Small intestine (tissue), 7 donors: ENCODE measurements at regions not wholly inside any gene's neighbourhood (a gene's known extent, or its start where the extent isn't known, plus 50 kb on each side); places are given as distances from the start of the nearest gene placed in this dataset.

ENCODE experiments used
- DNase-seq, 2 donors: peaks; one replicate each; pipeline versions ENCODE4 v3.0.0 to v3.0.0-alpha.2; 2013
- FAIRE-seq: peaks from 2 replicates; lab custom pipeline; 2012; peaks lifted over from hg19 to GRCh38; lab: Jason Lieb, UNC
- H3K27ac ChIP-seq, 3 donors: one replicate each; pipeline ENCODE4 v1.5.1; 2013; ENCODE audit warnings: low read length in 2 of 3, mild to moderate bottlenecking in 2 of 3, control low read depth in 1 of 3, inconsistent platforms in 1 of 3, low read depth in 1 of 3, moderate library complexity in 1 of 3
- H3K27me3 ChIP-seq, 3 donors: one replicate each; pipeline ENCODE4 v1.6.1; 2013; ENCODE audit warnings: low read length in 3 of 3, inconsistent platforms in 1 of 3; ENCODE audit not compliant: control insufficient read depth in 3 of 3, insufficient read depth in 3 of 3
- H3K36me3 ChIP-seq, 3 donors: one replicate each; pipeline ENCODE4 v1.6.1; 2013; ENCODE audit warnings: low read length in 3 of 3, inconsistent platforms in 1 of 3, low read depth in 1 of 3, mild to moderate bottlenecking in 1 of 3, moderate library complexity in 1 of 3; ENCODE audit not compliant: control insufficient read depth in 3 of 3, insufficient read depth in 2 of 3
- H3K4me1 ChIP-seq, 3 donors: one replicate each; pipeline ENCODE4 v1.6.1; 2013; ENCODE audit warnings: low read length in 2 of 3, inconsistent platforms in 1 of 3, low read depth in 1 of 3, mild to moderate bottlenecking in 1 of 3, moderate library complexity in 1 of 3; ENCODE audit not compliant: control insufficient read depth in 3 of 3, insufficient read depth in 2 of 3
- H3K4me3 ChIP-seq, 3 donors: one replicate each; pipeline ENCODE4 v1.5.1; 2013; ENCODE audit warnings: low read length in 3 of 3, control low read depth in 1 of 3, inconsistent platforms in 1 of 3, low read depth in 1 of 3, mild to moderate bottlenecking in 1 of 3, moderate library complexity in 1 of 3
- H3K9me3 ChIP-seq, 2 donors: one replicate each; pipeline ENCODE4 v1.6.1; 2013; ENCODE audit warnings: low read depth in 1 of 2, low read length in 1 of 2; ENCODE audit not compliant: control insufficient read depth in 2 of 2, insufficient read depth in 1 of 2
- WGBS, 3 donors: extraction: QIAGEN DNeasy Blood & Tissue Kit; methylation state at CpG; one replicate each; pipeline ENCODE4 v1.1.7; 2013; 5-methylcytosine and 5-hydroxymethylcytosine counted together
- donor health status: healthy with polysubstance abuse.
- donor health status: control.
- donor health status: control.
- donor health status: Bipolar disorder and iron deficiency.
- donor health status: healthy.

GRCh38 chr12:127205781-127206555 lies 1061.0 kb upstream of the TMEM132C start:
- H3K36me3 ChIP-seq = no peaks in the 10 kb centered on the region
- H3K4me3 ChIP-seq = no peak overlapping the region
- H3K4me1 ChIP-seq = no peaks in the 10 kb centered on the region
- 33 to 56% (median 39%) methylated on average over 3 of the region's 3 CpGs for WGBS, 3 donors
- DNase-seq = peak; percentile 13 to 35
- H3K9me3 ChIP-seq = peaks cover 0 to 2% of the 10 kb centered on the region in 2 donors
- no peak for FAIRE-seq
- no peaks in the 10 kb centered on the region for H3K27me3 ChIP-seq
- H3K27ac ChIP-seq = no peak overlapping the region

GRCh38 chr12:127209318-127209717 lies 1057.7 kb upstream of the TMEM132C start:
- no peak overlapping the region for H3K27ac ChIP-seq
- no peaks in the 10 kb centered on the region for H3K36me3 ChIP-seq
- H3K4me3 ChIP-seq = no peak overlapping the region
- DNase-seq (no peak), FAIRE-seq (no peak)
- no peaks in the 10 kb centered on the region for H3K4me1 ChIP-seq
- no peaks in the 10 kb centered on the region for H3K27me3 ChIP-seq
- WGBS, 3 donors = 91 to 96% (median 93%) methylated on average over 2 of the region's 2 CpGs
- H3K9me3 ChIP-seq = no peaks in the 10 kb centered on the region

- no peaks in the 10 kb centered on the region for H3K27me3 ChIP-seq
- H3K36me3 ChIP-seq = no peaks in the 10 kb centered on the region
- DNase-seq (no peak), FAIRE-seq (no peak)
- no peaks in the 10 kb centered on the region for H3K4me1 ChIP-seq
- H3K27ac ChIP-seq = no peak overlapping the region
- 48 to 57% (median 56%) methylated on average over 3 of the region's 3 CpGs for WGBS, 3 donors
- no peaks in the 10 kb centered on the region for H3K9me3 ChIP-seq
- H3K4me3 ChIP-seq = no peak overlapping the region
Measured at GRCh38 chr12:127214186-127214585, 1052.8 kb upstream of the TMEM132C start.

GRCh38 chr12:127223011-127223410 lies 1044.0 kb upstream of the TMEM132C start:
- Histone ChIP-seq H3K27me3 (no peaks in the 10 kb centered on the region), H3K4me3 (no peak overlapping the region), H3K9me3 (no peaks in the 10 kb centered on the region), H3K4me1 (no peaks in the 10 kb centered on the region), H3K27ac (no peak overlapping the region), H3K36me3 (no peaks in the 10 kb centered on the region)
- 91 to 98% (median 95%) methylated on average over 2 of the region's 2 CpGs for WGBS, 3 donors
- DNase-seq (no peak), FAIRE-seq (no peak)

- DNase-seq (no peak), FAIRE-seq (no peak)
- no peaks in the 10 kb centered on the region for H3K4me1 ChIP-seq
- WGBS, 3 donors = 46 to 52% (median 48%) methylated on average over 3 of the region's 3 CpGs
- no peak overlapping the region for H3K4me3 ChIP-seq
- H3K27me3 ChIP-seq = no peaks in the 10 kb centered on the region
- no peak overlapping the region for H3K27ac ChIP-seq
- H3K9me3 ChIP-seq = no peaks in the 10 kb centered on the region
- no peaks in the 10 kb centered on the region for H3K36me3 ChIP-seq
Measured at GRCh38 chr12:127223731-127224130, 1043.2 kb upstream of the TMEM132C start.

GRCh38 chr12:127230843-127231260 lies 1036.1 kb upstream of the TMEM132C start:
- 63 to 72% (median 70%) methylated on average over 6 of the region's 6 CpGs for WGBS, 3 donors
- DNase-seq = no peak

GRCh38 chr12:127231371-127231770 lies 1035.6 kb upstream of the TMEM132C start:
- no peaks in the 10 kb centered on the region for H3K4me1 ChIP-seq
- FAIRE-seq (no peak), DNase-seq (no peak)
- H3K27me3 ChIP-seq = no peaks in the 10 kb centered on the region
- no peak overlapping the region for H3K27ac ChIP-seq
- WGBS, 3 donors = 65 to 82% (median 70%) methylated on average over 7 of the region's 7 CpGs
- H3K36me3 ChIP-seq = no peaks in the 10 kb centered on the region
- no peak overlapping the region for H3K4me3 ChIP-seq
- peaks cover 0 to 5% of the 10 kb centered on the region in 2 donors for H3K9me3 ChIP-seq

More at GRCh38 chr12:127230843-127231260, 1036.1 kb upstream of the TMEM132C start:
- no peaks in the 10 kb centered on the region for H3K27me3 ChIP-seq
- H3K4me3 ChIP-seq = no peak overlapping the region
- no peak for FAIRE-seq
- H3K4me1 ChIP-seq = no peaks in the 10 kb centered on the region
- H3K9me3 ChIP-seq = peaks cover 0 to 5% of the 10 kb centered on the region in 2 donors
- H3K27ac ChIP-seq = no peak overlapping the region
- no peaks in the 10 kb centered on the region for H3K36me3 ChIP-seq

- Histone ChIP-seq H3K4me3 (no peak overlapping the region), H3K4me1 (no peaks in the 10 kb centered on the region), H3K9me3 (peaks cover 0 to 5% of the 10 kb centered on the region in 2 donors), H3K27ac (no peak overlapping the region), H3K27me3 (no peaks in the 10 kb centered on the region), H3K36me3 (no peaks in the 10 kb centered on the region)
- DNase-seq = no peak
- WGBS, 3 donors = 40 to 84% (median 42%) methylated on average over 2 of the region's 2 CpGs
- no peak for FAIRE-seq
Measured at GRCh38 chr12:127233016-127233415, 1034.0 kb upstream of the TMEM132C start.
